ENCODE measurements at regions not wholly inside any gene's neighbourhood (a gene's known extent, or its start where the extent isn't known, plus 50 kb on each side); places are given as distances from the start of the nearest gene placed in this dataset.

DNA sequence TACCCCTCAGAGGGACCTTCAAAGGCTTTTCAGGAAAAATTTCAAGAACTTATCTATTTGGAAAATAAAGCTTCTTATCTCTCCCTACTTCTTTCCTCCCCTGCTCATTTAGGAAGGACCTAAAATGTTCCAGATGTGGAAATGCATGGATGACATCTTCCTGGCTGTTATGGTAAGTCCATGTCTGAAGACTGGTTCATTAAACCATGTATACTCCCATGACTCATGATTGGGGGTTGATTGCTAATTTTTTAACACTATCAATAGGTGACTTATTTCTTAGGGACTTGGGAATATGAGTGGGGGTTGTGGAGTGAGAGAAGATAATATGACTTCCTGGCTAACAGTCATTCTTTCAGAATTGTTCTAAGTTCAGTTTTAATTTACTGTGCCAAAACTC, 104.0 kb upstream of the PARD3B start:
- DNase-seq, result no peak

DNA sequence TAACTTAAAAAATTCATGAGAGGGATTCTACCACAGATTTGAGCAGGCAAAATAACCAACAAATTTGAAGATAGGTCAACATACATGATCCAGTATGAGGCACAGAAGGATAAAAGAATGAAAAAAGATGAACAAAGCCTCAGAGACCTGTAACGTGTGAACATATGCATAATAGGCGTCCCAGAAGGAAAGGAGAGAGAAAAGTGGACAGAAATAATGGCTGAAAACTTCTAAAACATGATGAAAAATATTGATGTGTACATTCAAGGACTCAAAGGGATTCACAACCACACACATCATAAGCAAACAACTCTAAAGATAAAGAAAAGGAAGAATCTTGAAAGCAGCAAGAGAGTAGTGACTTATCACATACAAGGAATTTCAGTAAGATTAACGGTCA, 100.1 kb upstream of the PARD3B start:
- DNase-seq, result no peak

DNA sequence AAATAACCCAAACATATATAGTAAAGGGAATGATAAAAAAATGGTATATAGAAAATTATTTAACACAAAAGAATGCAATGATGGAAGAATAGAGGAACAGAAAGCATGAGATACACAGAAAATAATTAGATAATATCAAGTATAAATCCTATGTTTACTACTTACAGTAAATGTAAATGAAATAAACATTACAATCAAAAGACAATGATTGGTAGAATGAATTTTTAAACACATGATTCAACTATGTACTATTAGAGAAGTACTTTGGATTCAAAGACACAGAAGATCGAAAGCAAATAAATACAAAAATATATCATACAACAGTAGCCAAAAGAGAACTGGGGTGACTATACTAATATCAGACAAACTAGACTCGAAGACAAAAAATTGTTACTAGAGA, 97.6 kb upstream of the PARD3B start:
- no peak for DNase-seq

DNA sequence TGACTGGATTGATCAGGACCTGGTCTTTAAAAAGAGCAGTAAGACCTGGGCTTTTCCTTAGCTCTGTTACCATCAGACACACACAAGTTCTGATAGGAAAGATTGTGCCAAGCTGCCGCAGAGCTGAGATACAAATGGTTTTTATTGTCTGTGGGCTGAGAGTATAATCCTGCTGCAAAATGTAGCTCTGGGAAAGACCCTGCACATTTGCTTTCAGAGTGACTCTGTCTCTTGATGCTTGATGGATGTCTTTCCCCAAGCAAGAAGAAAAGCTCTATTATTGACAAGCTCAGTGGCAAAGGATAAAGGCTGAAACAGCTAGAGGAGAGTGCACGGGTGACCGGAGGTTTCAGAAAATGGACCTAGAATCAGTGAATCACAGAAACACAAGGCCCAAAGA, 95.3 kb upstream of the PARD3B start:
- DNase-seq, result no peak

DNA sequence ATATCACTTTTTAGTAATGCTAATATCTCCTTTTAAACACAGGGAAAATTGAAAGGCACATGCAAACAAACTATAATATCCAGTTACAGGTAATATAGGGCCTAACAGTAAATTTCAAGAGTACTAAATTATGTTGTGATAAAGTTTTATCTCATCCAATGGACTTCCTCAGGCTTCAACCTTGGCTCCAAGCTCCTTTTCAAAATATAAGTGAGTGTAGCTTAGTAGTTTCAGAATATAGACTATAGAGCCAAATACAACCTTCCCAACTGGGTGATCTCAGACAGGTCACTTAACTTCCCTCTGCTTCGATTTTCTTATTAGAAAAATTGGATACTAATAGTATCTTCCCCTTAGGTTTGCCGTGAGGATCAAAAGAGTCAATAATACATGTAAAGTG, 93.5 kb upstream of the PARD3B start:
- no peak for DNase-seq

DNA sequence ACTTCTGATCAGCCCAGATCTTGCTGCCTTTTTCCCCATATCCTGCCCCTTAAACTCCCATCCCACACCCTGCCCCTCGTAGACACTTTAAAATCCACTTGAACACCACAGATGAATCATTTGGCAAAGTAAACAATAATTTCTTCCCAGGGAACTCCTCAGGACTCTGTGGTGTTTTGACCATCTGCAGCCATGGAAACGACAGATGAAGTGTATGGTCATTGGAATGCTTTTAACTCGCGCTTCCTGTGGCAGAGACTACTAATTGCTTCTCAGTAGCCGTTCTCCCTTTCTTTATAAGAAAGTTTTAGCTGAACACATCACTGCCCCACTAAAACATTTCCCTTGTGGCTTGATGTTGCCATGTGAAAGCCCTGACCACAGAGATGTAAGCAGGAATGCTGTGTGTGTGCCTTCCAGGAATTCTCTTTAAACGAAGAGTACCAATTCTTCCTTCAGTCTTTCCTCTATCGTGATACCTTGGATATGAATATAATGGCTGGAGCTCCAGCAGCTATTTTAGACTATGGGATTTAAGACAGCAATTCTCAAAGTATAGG, 92.7 kb upstream of the PARD3B start:
- no peak for DNase-seq

DNA sequence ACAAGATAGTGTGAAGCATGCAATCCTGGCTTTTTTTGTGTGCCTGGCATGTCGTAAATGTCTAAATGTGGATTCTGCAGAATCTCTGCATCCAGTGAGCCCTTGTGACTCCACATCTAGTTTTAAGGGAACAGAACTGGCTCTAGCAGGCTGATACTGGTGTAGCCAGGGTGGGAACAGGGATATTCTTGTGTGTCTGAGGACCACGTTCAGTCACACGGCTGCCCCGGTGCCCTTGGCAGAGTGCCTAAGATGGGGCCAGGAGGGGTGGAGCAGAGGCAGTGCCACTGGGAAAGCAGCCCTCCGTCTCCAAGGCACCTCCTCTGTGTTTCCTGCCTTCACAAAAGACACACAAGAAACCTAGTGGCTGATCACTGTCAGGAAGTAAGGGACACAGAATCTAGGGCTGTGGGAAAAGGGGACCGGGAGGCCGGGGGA, 91.5 kb upstream of the PARD3B start:
- DNase-seq, result no peak

DNA sequence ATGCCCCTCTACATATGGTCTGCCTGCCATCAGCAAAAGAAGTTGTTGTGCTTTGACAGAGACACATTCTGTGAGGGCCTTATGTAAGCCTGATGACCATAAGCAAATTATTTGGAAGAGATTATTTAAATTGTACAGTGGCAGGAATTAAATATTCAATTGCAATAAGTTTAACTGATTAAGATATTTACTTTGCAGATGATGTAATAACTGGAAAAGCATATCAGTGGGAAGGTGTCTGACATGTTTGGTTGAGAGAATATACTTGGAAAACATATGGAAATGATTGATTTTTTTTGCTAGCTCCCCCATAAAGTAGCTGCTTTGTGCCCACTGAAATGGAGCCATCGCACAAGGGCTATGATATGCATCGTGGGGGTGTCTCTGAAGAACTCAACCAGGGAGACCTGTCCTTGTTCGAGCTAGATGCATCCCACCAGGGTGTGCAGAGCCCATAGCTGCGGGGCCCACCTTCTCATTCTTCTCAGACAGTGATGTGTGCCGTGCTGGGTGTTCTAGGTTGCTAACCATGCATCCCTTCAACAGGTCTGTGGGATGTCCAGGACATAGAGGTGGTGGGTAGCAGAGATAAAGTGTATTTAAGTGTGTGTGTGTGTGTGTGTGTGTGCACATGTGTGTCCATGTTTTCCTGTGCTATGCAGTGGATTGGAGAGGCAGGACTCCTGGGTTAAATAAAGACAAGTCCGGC, 90.4 kb upstream of the PARD3B start:
- no peak for DNase-seq

DNA sequence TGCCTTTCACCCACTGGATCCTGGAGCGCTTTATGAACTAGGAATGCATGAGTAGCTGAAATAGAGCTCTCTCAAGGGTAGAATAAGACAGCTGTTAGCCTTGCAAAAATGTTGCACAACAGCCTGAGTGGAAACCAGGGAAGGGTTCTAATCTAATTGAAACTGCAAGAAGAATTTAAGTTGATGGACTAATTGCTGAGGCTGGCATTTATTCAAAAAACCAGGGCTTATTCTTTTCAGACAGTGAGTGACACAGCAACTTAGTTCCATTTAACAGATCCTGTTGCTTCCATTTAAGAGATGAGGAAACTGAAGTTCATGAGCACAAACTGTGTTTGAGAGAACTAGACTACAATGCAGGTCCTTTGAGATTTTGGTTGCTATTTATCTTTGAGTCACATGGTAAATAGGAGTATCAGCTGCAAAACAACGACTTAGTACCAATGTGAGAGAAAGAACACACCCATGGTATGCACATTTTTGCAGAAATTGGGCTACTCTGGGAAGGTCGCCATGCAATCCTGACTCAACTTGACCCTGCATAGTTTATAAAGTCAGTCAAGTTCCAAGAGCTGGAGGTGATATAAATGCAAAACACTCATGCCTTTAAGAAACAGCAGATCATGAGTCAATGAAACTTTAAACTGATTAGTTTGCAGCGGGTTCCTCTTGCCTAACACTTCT, 76.4 kb upstream of the PARD3B start:
- DNase-seq, result no peak

DNA sequence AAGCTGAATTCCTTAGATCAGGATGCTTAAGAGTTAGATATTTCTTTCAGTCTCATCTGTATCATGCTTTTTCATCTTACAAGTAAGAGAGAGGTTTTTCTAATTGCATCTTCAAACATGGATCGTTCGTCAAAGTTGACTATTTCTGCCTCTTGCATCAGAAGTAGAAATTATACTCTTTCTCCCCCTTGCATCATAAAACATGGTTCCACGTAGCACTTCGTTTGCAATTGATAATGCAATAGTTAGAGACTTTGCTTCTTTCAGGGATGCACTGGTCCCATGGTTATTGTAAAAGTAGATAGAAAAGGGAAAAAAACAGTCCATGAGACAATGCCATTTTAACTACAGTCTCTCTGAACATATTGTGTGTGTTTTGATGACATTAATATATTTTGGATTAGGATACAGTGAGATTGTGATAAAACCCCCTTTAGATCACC, 75.1 kb upstream of the PARD3B start:
- no peak for DNase-seq

DNA sequence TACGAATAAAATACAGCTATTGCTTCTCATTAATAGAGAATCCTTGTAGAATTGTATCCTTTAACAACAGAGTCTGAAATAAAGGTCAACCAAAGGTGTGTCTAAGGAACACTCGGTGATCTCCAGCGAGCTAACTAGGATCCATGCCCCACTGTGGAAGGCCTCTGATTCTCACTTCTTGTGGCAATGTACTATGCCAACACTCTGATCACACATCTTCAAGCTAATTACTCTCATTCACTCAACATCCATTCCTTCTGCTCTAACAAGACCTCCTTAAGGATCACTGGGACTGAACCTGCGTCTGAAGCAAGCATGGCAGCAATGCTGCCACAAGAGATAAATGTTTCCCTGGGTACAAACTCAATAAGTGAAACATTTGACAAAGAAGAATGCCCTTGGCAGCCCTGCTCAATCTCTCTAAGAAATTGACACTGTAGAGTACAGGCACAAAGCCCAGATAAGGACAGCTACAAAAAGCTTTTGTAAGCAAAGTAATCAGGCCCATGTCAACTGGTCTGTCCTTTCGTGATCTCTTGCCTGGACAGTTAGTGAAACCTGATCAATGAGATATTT, 74.6 kb upstream of the PARD3B start:
- DNase-seq, result no peak

DNA sequence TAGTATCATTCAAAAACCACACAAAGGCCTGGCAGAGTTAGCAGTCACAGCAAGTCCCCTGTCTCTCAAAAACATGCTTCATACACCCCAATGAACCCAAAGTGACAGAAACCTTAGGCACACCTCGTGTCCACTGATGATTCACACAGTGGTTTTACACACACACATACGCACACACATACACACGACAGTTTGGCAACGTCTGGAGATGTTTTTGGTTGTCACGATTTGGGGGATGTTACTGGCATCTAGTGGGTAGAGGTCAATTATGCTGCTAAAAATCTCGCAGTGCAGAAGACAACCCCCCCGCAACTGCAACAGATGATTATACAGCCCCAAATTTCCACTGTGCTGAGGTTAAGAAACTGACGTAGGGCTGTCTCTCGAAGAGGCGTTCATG, 72.9 kb upstream of the PARD3B start:
- no peak for DNase-seq

DNA sequence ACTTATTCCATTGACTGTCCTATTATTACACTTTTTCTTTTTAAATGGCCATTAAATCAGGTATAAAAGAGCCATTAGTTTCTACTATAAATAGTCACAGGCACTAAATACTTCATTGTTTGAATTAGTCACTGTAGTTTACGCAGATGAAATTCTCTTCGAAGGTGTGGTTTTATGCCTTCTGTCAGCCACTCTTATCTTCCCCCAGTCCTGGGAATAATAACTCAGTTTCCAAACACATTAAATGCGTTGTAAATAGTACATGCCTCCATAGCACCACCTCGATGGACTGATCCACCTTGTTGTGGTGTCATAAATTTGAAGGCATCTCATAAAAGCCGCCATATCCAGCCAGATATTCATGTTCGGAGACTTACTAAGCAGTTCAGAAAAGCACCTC, 72.1 kb upstream of the PARD3B start:
- DNase-seq, result no peak

DNA sequence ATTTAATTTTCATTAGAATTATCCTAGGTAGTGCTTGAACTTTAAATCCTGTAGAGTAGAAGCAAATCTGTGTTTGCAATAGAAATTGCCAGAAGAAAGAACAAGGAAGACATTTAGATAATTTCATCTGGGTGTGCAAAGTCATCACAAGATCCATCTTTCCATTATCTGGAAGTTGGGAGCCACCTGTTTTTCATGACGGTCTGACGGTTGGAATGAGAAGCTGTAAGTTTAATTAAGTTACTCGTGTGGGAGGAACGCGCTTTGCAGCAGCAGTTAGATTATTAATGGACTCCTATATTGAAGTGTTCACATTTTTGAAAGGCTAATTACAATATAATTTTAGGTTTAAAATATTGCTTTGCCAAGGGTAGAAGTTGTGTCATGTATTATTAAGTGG, 69.9 kb upstream of the PARD3B start:
- no peak for DNase-seq

DNA sequence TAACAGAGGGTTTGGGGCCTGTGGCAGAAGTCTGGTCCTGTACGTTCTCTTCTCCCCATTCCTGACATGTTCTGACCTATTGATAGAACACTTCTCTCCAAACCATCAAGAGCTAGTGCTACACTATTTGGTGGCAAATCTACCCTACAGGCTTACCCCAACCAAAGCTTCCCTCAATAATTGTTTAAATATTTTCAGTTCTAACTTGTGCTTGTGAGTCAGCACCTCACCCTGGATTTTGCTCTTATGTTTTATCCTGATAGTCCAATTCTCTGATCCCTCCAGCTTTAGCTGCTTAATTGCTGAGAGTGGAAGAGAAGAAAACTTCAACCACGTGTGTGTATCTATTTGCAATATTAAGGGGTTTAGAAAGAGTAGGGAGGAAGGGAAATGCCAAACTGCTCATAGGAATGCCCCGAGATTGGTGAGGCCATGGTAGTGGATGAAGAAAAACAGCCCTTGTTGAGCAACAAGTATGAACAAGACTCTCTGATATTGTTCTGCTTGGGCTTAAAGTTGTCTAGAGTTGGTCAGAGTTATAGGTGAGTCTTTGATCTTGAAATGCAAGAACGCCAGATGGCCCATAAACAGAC, 67.8 kb upstream of the PARD3B start:
- DNase-seq, result no peak

DNA sequence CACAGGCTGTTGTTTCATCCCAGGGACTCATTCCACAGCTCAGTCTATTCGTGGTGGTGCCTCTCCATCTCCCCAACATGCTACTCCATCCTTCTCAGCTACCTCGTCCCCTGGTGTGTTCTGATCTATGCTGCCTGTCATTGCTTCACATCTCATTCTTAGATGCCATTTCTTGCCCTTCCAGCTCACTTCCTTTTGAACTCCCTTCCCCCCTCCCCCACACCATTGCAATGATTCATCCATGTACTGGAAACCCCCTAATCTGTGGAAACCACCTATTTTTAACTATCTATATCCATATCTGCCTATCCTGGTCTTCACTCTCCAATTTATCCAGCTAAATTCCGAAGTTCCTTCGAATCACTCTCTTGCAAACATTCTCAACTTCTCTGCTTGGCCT, 65.7 kb upstream of the PARD3B start:
- DNase-seq, result no peak

DNA sequence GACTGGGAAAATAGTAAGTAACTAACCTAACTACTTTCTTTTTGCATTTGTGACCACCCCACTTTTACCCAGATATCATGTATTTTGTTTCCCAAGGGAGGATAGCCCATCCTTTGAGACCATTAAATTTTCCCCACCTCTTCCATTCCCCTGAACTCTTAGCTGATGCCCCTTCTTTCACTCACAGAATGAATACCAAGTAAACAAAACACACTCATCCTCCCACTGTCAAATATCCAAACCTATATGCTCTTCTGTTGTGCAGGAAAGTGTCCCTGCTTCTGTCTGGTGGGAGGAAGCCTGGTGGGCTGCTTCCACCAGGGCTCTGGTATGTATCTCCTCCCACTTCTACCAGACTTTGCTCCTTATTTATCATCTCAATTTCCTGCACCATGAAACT, 64.6 kb upstream of the PARD3B start:
- DNase-seq, result no peak

DNA sequence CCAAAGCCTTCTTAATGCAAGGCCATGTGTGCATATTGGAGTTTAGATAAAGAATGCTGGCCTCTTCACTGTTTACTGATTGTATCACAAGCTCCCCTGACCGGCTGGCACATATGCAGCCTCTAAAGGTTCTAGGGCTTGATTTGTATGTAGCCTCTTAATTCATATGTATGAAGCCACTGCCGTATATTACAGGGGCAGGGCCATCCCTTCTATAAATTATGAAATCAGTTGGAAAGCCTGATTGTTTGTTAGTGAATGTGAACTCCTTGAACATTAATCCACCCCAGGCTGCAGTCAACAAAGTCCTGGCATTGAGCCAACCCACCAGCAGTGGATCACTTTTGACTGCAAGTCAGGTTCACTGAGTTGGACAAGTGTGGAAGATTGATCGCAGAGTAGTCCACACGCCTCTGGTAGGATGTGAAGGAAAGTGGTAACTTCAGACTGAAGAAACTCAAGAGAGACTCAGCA, 61.6 kb upstream of the PARD3B start:
- no peak for DNase-seq

DNA sequence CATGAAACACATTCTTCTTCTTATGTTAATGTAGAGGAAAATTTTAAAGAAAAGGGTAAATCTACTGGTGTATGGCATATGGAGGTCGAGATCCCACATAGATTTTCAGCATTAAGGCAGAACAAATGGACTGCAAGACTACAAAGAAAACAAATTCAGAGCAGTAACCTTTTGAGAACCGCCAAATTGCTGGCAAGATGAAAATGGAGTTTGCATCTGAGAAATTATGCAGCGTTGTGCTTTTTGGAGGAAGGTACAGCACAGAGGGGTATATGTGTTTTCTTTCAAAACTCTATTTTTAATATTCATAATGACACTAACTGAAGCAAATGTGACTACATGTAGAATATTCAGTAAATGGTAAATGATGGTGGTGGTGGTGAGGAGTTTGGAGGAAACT, 59.0 kb upstream of the PARD3B start:
- DNase-seq, result no peak

DNA sequence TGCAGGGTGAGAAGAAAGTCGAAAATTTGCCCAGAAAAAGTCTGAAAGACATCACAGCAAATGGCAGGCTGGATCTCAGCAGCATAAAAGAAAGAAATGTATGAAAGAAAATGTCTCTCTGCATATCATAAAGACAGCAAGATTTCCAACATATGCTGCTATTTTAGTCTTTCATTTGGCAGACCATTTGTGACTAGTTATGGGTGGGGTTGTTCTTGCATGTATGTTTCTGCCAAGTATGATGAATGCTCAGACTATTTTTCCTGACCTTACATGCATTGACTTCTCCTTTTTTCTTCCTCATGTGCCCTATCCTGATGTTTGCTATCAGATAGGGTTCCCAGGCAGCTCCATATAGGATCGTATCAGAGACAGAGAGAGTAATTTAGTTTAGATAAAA, 58.5 kb upstream of the PARD3B start:
- no peak for DNase-seq

DNA sequence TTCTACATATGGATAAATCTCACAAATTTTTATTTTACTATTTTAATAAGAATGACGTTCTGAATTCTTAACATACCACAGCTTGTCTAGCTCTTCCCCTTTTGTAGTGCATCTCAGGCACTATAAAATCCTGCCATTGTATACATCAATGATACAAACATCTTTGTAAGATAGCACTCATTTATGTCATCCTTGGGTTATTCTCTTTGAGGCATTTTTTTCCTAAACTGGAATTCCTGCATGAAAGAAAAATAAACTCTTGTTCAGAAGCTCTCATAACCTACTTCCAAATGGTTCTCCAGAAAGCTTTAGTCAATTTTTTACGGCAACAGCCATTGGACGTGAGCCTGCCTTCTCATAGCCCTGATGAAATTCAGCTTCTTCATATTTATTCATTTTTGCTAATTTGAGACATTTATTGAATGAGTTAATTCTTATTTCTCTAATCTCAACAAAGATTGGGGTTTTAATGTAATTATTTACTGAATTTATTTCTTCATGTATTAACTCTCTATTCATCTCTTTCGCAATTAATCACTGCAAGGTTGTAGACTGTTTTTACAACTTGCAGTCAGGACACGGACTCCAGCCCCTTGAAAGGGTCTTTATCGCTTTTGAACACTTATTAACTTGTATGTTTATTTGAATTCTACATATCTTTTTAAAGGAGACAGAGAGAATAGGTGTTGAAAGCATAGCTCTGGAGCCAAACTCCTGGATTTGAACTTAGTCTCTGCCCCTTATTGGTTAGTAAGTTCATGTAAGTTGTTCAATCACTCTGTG, 57.6 kb upstream of the PARD3B start:
- DNase-seq, result no peak

DNA sequence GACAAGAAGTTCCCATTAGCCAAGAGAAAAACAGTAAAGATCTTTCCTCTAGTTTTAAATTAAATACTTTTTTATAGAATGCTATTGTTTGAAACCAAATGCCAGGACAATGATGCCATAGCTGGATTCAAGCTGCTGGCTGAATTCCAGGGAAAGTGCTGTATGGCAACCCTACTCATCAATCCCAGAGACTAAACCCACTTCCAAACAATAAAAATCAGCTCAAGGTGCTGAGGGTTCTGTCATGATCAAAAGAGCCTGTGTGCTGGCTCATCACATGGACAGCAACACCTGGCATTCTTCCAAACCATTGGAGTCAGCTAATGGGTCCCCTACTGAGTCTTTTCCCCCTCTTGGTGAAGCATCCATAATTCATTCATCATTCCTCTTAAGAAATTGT, 53.7 kb upstream of the PARD3B start:
- DNase-seq, result no peak

DNA sequence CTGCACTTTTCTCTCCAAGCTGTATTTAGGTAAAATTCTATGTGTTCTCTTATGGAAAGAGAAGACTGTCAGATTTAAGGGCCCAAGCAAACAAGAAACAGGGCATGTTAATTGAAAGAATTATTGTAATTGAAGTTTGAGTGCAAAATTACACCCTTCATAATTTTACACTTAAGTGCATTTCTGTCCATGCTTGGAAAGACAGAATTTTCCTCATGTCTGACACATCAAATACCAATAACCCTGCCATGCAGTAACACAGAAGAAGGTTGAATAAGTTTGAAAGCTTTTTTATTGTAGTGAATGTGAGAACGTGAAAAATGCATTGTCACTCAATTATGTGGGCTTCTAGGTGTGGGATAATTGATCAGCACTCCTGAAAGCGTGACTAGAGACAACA, 52.9 kb upstream of the PARD3B start:
- DNase-seq, result no peak

Measured in activated gamma-delta T cell (primary cell).